ENCODE measurements at regions not wholly inside any gene's neighbourhood (a gene's known extent, or its start where the extent isn't known, plus 50 kb on each side); places are given as distances from the start of the nearest gene placed in this dataset.

GRCh38 chr13:111549464-111549863 lies 229.0 kb downstream of the TEX29 start:
- no peaks in the 10 kb centered on the region for H3K9me3 ChIP-seq (ENCODE audit: control insufficient read depth, insufficient read depth, low read depth, low read length)
- H2AFZ ChIP-seq (ENCODE audit: low read length), result no peak overlapping the region
- H3K36me3 ChIP-seq (ENCODE audit: control insufficient read depth, insufficient read depth, low read length), result no peaks in the 10 kb centered on the region
- TF ChIP-seq, protein P1, sequence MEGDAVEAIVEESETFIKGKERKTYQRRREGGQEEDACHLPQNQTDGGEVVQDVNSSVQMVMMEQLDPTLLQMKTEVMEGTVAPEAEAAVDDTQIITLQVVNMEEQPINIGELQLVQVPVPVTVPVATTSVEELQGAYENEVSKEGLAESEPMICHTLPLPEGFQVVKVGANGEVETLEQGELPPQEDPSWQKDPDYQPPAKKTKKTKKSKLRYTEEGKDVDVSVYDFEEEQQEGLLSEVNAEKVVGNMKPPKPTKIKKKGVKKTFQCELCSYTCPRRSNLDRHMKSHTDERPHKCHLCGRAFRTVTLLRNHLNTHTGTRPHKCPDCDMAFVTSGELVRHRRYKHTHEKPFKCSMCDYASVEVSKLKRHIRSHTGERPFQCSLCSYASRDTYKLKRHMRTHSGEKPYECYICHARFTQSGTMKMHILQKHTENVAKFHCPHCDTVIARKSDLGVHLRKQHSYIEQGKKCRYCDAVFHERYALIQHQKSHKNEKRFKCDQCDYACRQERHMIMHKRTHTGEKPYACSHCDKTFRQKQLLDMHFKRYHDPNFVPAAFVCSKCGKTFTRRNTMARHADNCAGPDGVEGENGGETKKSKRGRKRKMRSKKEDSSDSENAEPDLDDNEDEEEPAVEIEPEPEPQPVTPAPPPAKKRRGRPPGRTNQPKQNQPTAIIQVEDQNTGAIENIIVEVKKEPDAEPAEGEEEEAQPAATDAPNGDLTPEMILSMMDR (conservative IDR thresholded peaks at IDR 0.05 in 1 of 2, IDR thresholded peaks at IDR 0.05 in 1 of 2; ENCODE audit: low read depth in 1 of 2, low read length in 2 of 2), result no peak
- TF ChIP-seq EZH2 (IDR thresholded peaks at IDR 0.05; ENCODE audit: low read length, missing control alignments), result no peak
- H3K4me1 ChIP-seq (ENCODE audit: control insufficient read depth, extremely low read depth, insufficient read depth, low read length), result no peaks in the 10 kb centered on the region
- DNase-seq (ENCODE audit: low read depth in 2 of 2), result no peak
- no peaks in the 10 kb centered on the region for H3K79me2 ChIP-seq (ENCODE audit: control insufficient read depth, insufficient read depth, low read length)
- H3K4me3 ChIP-seq (replicated peaks in 1 of 4; ENCODE audit: control extremely low read depth in 1 of 4, insufficient read depth in 1 of 4, low read depth in 3 of 4, low read length in 4 of 4), result no peak overlapping the region
- H4K20me1 ChIP-seq (ENCODE audit: control insufficient read depth, extremely low read depth, insufficient read depth, low read length), result no peaks in the 10 kb centered on the region
- no peaks in the 10 kb centered on the region for H3K27me3 ChIP-seq (ENCODE audit: control insufficient read depth, insufficient read depth, low read length)
- H3K27ac ChIP-seq (ENCODE audit: insufficient read depth, low read length), result no peak overlapping the region
- H3K4me2 ChIP-seq (ENCODE audit: extremely low read depth, insufficient read depth, low read length), result no peak overlapping the region
- H3K9ac ChIP-seq (ENCODE audit: insufficient read depth, low read length), result no peak overlapping the region

DNA sequence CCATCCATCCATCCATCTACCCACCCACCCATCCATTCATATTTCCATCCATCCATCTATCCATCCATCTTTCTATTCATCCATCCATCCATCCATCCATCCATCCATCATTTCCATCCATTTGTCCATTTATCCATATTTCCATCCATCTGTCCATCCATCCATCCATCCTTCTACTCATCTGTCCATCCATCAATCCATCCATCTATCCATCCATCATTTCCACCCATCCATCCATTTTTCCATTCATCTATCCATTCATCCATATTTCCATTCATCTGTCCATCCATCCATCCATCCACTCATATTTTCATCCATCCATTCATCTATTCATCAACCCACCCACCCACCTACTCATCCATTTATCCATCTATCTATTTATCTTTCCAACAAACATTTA lies 229.6 kb downstream of the TEX29 start:
- Histone ChIP-seq H3K79me2 (ENCODE audit: control insufficient read depth, insufficient read depth, low read length) (no peaks in the 10 kb centered on the region), H3K27me3 (ENCODE audit: control insufficient read depth, insufficient read depth, low read length) (no peaks in the 10 kb centered on the region), H3K9me3 (ENCODE audit: control insufficient read depth, insufficient read depth, low read depth, low read length) (no peaks in the 10 kb centered on the region), H3K27ac (ENCODE audit: insufficient read depth, low read length) (no peak overlapping the region), H3K4me3 (replicated peaks in 1 of 4; ENCODE audit: control extremely low read depth in 1 of 4, insufficient read depth in 1 of 4, low read depth in 3 of 4, low read length in 4 of 4) (no peak overlapping the region), H4K20me1 (ENCODE audit: control insufficient read depth, extremely low read depth, insufficient read depth, low read length) (no peaks in the 10 kb centered on the region), H3K9ac (ENCODE audit: insufficient read depth, low read length) (no peak overlapping the region), H3K36me3 (ENCODE audit: control insufficient read depth, insufficient read depth, low read length) (no peaks in the 10 kb centered on the region), H3K4me1 (ENCODE audit: control insufficient read depth, extremely low read depth, insufficient read depth, low read length) (no peaks in the 10 kb centered on the region), H3K4me2 (ENCODE audit: extremely low read depth, insufficient read depth, low read length) (no peak overlapping the region), H2AFZ (ENCODE audit: low read length) (no peak overlapping the region)
- no peak for DNase-seq (ENCODE audit: low read depth in 2 of 2)
- TF ChIP-seq EZH2 (IDR thresholded peaks at IDR 0.05; ENCODE audit: low read length, missing control alignments), result no peak
- TF ChIP-seq, protein P1 (conservative IDR thresholded peaks at IDR 0.05 in 1 of 2, IDR thresholded peaks at IDR 0.05 in 1 of 2; ENCODE audit: low read depth in 1 of 2, low read length in 2 of 2), result no peak

GRCh38 chr13:111551204-111551820 lies 230.9 kb downstream of the TEX29 start:
- no peaks in the 10 kb centered on the region for H3K9me3 ChIP-seq (ENCODE audit: control insufficient read depth, insufficient read depth, low read depth, low read length)
- no peak overlapping the region for H3K27ac ChIP-seq (ENCODE audit: insufficient read depth, low read length)
- no peak overlapping the region for H3K9ac ChIP-seq (ENCODE audit: insufficient read depth, low read length)
- no peaks in the 10 kb centered on the region for H3K4me1 ChIP-seq (ENCODE audit: control insufficient read depth, extremely low read depth, insufficient read depth, low read length)
- no peaks in the 10 kb centered on the region for H3K79me2 ChIP-seq (ENCODE audit: control insufficient read depth, insufficient read depth, low read length)
- no peaks in the 10 kb centered on the region for H3K27me3 ChIP-seq (ENCODE audit: control insufficient read depth, insufficient read depth, low read length)
- H4K20me1 ChIP-seq (ENCODE audit: control insufficient read depth, extremely low read depth, insufficient read depth, low read length), result no peaks in the 10 kb centered on the region
- no peak overlapping the region for H2AFZ ChIP-seq (ENCODE audit: low read length)
- no peak overlapping the region for H3K4me3 ChIP-seq (replicated peaks in 1 of 4; ENCODE audit: control extremely low read depth in 1 of 4, insufficient read depth in 1 of 4, low read depth in 3 of 4, low read length in 4 of 4)
- no peaks in the 10 kb centered on the region for H3K36me3 ChIP-seq (ENCODE audit: control insufficient read depth, insufficient read depth, low read length)
- DNase-seq (ENCODE audit: low read depth in 2 of 2), result no peak
- TF ChIP-seq, protein P1 (conservative IDR thresholded peaks at IDR 0.05 in 1 of 2, IDR thresholded peaks at IDR 0.05 in 1 of 2; ENCODE audit: low read depth in 1 of 2, low read length in 2 of 2), result no peak
- TF ChIP-seq EZH2 (IDR thresholded peaks at IDR 0.05; ENCODE audit: low read length, missing control alignments), result no peak
- H3K4me2 ChIP-seq (ENCODE audit: extremely low read depth, insufficient read depth, low read length), result no peak overlapping the region
